Liver (tissue), 8 donors: ENCODE measurements at regions not wholly inside any gene's neighbourhood (a gene's known extent, or its start where the extent isn't known, plus 50 kb on each side); places are given as distances from the start of the nearest gene placed in this dataset.

Experiments used
- DNase-seq: peaks from one replicate; pipeline ENCODE4 v3.0.0-alpha.2; 2017; ENCODE audit warnings: low spot score
- H3K27ac ChIP-seq, 2 donors: one replicate each; pipeline ENCODE4 v1.7.0; 2013; ENCODE audit warnings: inconsistent platforms in 2 of 2, low read length in 2 of 2, control low read depth in 1 of 2, low read depth in 1 of 2, mild to moderate bottlenecking in 1 of 2
- H3K27me3 ChIP-seq, 4 donors: one replicate each; pipeline versions ENCODE4 v1.6.1 to v1.7.0; 2013; ENCODE audit warnings: low read length in 3 of 4, inconsistent platforms in 1 of 4, mild to moderate bottlenecking in 1 of 4, moderate library complexity in 1 of 4; ENCODE audit not compliant: control insufficient read depth in 4 of 4, insufficient read depth in 4 of 4
- H3K36me3 ChIP-seq, 4 donors: one replicate each; pipeline versions ENCODE4 v1.6.1 to v1.7.0; 2013; ENCODE audit warnings: low read length in 3 of 4, mild to moderate bottlenecking in 3 of 4, low read depth in 1 of 4, moderate library complexity in 1 of 4; ENCODE audit not compliant: control insufficient read depth in 4 of 4, insufficient read depth in 3 of 4
- H3K4me1 ChIP-seq, 4 donors: one replicate each; pipeline versions ENCODE4 v1.6.1 to v1.7.0; 2013; ENCODE audit warnings: low read length in 3 of 4, mild to moderate bottlenecking in 3 of 4, moderate library complexity in 1 of 4; ENCODE audit not compliant: control insufficient read depth in 4 of 4, insufficient read depth in 4 of 4
- H3K4me3 ChIP-seq, 3 donors: one replicate each; pipeline versions ENCODE4 v1.6.1 to v1.7.0; 2013; ENCODE audit warnings: low read length in 3 of 3, control low read depth in 1 of 3, low read depth in 1 of 3, mild to moderate bottlenecking in 1 of 3
- H3K9ac ChIP-seq, 2 donors: one replicate each; pipeline ENCODE4 v1.7.0; 2013; ENCODE audit warnings: low read length in 2 of 2, mild to moderate bottlenecking in 2 of 2, moderate library complexity in 2 of 2, control low read depth in 1 of 2, low read depth in 1 of 2
- H3K9me3 ChIP-seq, 4 donors: one replicate each; pipeline versions ENCODE4 v1.6.1 to v1.7.0; 2013; ENCODE audit warnings: low read length in 3 of 4; ENCODE audit not compliant: control insufficient read depth in 4 of 4
- HNF4A ChIP-seq, 2 donors: conservative IDR thresholded peaks; 2 replicates each; pipeline ENCODE4 v1.6.1; 2016; ENCODE audit warnings: antibody characterized with exemption in 2 of 2, mild to moderate bottlenecking in 2 of 2
- HNF4G ChIP-seq: IDR thresholded peaks from 2 replicates; pipeline ENCODE4 v1.6.1; 2016; ENCODE audit warnings: antibody characterized with exemption
- RXRA ChIP-seq, 2 donors: IDR thresholded peaks; 2 replicates each; pipeline ENCODE4 v1.6.1; 2017 to 2018; ENCODE audit warnings: antibody characterized with exemption in 2 of 2, mild to moderate bottlenecking in 1 of 2
- SP1 ChIP-seq: IDR thresholded peaks from 2 replicates; pipeline ENCODE4 v1.6.1; 2018; ENCODE audit warnings: antibody characterized with exemption, mild to moderate bottlenecking
- TAF1 ChIP-seq: conservative IDR thresholded peaks from 2 replicates; pipeline ENCODE4 v1.6.1; 2016; ENCODE audit warnings: antibody characterized with exemption, mild to moderate bottlenecking
- WGBS: extraction: QIAGEN DNeasy Blood & Tissue Kit; methylation state at CpG from one replicate; pipeline ENCODE4 v1.1.7; 2013; 5-methylcytosine and 5-hydroxymethylcytosine counted together
- TF ChIP-seq, protein P1 (sequence below): fragments of 150-350 bp; IDR thresholded peaks from 2 replicates; pipeline ENCODE4 v1.5.1; 2017; ENCODE audit warnings: improper control_type of control experiment, low read depth, low read length; ENCODE audit not compliant: missing input control
- TF ChIP-seq, protein P2 (sequence below): IDR thresholded peaks from 2 replicates; pipeline ENCODE4 v1.6.1; 2016; ENCODE audit warnings: antibody characterized with exemption, mild to moderate bottlenecking
- donor health status: healthy.
- donor health status: healthy.
- donor health status: healthy.
- donor health status: healthy.
- donor health status: healthy.

GRCh38 chr1:56073614-56074006, 505.8 kb downstream of the PLPP3 start:
- no peak for TF ChIP-seq TAF1
- TF ChIP-seq, protein P1, sequence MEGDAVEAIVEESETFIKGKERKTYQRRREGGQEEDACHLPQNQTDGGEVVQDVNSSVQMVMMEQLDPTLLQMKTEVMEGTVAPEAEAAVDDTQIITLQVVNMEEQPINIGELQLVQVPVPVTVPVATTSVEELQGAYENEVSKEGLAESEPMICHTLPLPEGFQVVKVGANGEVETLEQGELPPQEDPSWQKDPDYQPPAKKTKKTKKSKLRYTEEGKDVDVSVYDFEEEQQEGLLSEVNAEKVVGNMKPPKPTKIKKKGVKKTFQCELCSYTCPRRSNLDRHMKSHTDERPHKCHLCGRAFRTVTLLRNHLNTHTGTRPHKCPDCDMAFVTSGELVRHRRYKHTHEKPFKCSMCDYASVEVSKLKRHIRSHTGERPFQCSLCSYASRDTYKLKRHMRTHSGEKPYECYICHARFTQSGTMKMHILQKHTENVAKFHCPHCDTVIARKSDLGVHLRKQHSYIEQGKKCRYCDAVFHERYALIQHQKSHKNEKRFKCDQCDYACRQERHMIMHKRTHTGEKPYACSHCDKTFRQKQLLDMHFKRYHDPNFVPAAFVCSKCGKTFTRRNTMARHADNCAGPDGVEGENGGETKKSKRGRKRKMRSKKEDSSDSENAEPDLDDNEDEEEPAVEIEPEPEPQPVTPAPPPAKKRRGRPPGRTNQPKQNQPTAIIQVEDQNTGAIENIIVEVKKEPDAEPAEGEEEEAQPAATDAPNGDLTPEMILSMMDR: no peak
- TF ChIP-seq HNF4A (conservative IDR thresholded peaks at IDR 0.05): no peak
- TF ChIP-seq, protein P2, sequence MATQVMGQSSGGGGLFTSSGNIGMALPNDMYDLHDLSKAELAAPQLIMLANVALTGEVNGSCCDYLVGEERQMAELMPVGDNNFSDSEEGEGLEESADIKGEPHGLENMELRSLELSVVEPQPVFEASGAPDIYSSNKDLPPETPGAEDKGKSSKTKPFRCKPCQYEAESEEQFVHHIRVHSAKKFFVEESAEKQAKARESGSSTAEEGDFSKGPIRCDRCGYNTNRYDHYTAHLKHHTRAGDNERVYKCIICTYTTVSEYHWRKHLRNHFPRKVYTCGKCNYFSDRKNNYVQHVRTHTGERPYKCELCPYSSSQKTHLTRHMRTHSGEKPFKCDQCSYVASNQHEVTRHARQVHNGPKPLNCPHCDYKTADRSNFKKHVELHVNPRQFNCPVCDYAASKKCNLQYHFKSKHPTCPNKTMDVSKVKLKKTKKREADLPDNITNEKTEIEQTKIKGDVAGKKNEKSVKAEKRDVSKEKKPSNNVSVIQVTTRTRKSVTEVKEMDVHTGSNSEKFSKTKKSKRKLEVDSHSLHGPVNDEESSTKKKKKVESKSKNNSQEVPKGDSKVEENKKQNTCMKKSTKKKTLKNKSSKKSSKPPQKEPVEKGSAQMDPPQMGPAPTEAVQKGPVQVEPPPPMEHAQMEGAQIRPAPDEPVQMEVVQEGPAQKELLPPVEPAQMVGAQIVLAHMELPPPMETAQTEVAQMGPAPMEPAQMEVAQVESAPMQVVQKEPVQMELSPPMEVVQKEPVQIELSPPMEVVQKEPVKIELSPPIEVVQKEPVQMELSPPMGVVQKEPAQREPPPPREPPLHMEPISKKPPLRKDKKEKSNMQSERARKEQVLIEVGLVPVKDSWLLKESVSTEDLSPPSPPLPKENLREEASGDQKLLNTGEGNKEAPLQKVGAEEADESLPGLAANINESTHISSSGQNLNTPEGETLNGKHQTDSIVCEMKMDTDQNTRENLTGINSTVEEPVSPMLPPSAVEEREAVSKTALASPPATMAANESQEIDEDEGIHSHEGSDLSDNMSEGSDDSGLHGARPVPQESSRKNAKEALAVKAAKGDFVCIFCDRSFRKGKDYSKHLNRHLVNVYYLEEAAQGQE: no peak
- Histone ChIP-seq H3K9me3 (peaks cover 0 to 7% (median 0%) of the 10 kb centered on the region in 4 donors), H3K4me1 (no peaks in the 10 kb centered on the region), H3K4me3 (no peak overlapping the region), H3K27me3 (no peaks in the 10 kb centered on the region), H3K36me3 (no peaks in the 10 kb centered on the region), H3K9ac (no peak overlapping the region), H3K27ac (no peak overlapping the region)
- 88% methylated on average over 2 of the region's 2 CpGs for WGBS
- no peak for DNase-seq

DNA sequence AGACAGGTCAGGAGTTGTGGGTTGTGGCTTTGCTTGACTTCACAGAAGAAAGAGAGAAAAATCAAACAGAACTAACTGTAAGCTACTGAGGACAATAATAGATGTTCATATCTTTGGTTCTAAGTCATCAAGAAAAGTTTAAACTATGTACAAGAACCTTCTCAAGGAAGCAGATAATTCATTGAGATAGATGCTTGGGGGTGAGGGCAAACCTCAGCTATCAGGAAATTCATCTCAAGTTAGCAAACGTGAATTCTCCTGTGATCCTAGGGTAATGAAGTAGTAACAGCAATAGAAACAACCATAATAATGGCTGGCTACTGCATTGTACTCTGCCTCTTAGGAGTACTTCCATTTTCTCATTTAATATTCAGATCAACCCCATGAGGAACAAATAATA, 506.2 kb downstream of the PLPP3 start:
- Histone ChIP-seq H3K27me3 (no peaks in the 10 kb centered on the region), H3K4me3 (no peak overlapping the region), H3K4me1 (no peaks in the 10 kb centered on the region), H3K36me3 (no peaks in the 10 kb centered on the region), H3K9ac (no peak overlapping the region), H3K9me3 (peaks cover 0 to 7% (median 0%) of the 10 kb centered on the region in 4 donors), H3K27ac (no peak overlapping the region)
- no peak for DNase-seq
- TF ChIP-seq RXRA (IDR thresholded peaks at IDR 0.05) (no peak), SP1 (no peak), HNF4A (conservative IDR thresholded peaks at IDR 0.05) (no peak), HNF4G (no peak), TAF1 (no peak)
- TF ChIP-seq, protein P1: no peak
- TF ChIP-seq, protein P2: no peak
- WGBS: 58% methylated on average over 1 of the region's 1 CpG
